ENCODE measurements at regions not wholly inside any gene's neighbourhood (a gene's known extent, or its start where the extent isn't known, plus 50 kb on each side); places are given as distances from the start of the nearest gene placed in this dataset.

DNA sequence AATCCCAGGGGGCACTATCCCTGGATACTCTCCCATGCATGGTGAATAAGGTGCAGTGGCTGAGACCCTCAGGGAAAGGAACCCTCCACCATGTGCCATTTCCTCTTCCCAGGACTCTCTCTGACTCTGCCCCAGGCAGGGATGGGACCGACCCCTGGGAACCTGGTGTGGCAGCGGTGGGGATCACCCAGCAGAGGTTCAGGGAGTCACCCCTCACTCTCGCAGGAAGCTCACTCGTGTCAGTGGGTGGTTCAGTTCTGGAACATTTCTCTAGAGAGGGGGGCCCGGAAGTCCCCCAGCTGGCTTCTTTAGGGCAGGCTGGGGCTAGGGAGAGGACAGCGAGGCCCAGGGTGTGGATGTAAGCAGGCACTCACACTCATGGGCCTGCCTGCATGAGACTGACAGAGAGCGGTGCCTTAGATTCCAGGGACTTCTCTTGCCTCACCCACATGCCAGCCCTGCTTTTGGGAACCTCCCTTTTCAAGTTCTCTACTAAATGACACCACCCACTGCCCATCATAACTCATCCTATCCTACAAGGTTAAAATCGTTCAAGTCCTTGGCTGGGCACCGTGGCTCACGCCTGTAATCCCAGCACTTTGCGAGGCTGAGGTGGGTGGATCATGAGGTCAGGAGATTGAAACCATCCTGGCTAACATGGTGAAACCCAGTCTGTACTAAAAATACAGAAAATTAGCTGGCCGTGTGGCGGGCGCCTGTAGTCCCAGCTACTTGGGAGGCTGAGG lies 109.7 kb upstream of the SDK2 start:
- no peak for TF ChIP-seq POLR2AphosphoS5 (IDR thresholded peaks at IDR 0.05)
- TF ChIP-seq, protein P1, sequence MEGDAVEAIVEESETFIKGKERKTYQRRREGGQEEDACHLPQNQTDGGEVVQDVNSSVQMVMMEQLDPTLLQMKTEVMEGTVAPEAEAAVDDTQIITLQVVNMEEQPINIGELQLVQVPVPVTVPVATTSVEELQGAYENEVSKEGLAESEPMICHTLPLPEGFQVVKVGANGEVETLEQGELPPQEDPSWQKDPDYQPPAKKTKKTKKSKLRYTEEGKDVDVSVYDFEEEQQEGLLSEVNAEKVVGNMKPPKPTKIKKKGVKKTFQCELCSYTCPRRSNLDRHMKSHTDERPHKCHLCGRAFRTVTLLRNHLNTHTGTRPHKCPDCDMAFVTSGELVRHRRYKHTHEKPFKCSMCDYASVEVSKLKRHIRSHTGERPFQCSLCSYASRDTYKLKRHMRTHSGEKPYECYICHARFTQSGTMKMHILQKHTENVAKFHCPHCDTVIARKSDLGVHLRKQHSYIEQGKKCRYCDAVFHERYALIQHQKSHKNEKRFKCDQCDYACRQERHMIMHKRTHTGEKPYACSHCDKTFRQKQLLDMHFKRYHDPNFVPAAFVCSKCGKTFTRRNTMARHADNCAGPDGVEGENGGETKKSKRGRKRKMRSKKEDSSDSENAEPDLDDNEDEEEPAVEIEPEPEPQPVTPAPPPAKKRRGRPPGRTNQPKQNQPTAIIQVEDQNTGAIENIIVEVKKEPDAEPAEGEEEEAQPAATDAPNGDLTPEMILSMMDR (IDR thresholded peaks at IDR 0.05), result no peak
- no peak for TF ChIP-seq EP300 (IDR thresholded peaks at IDR 0.05; ENCODE audit: low read depth)
- no peak for TF ChIP-seq POLR2A (IDR thresholded peaks at IDR 0.05)

All from transverse colon (tissue), 4 donors.